HG03442 (cell line): ENCODE measurements at regions not wholly inside any gene's neighbourhood (a gene's known extent, or its start where the extent isn't known, plus 50 kb on each side); places are given as distances from the start of the nearest gene placed in this dataset.

Experiments
- ATAC-seq: cut with Tn5 transposase; IDR thresholded peaks from one replicate; pipeline ENCODE4 v1.9.1; 2021; ENCODE audit warnings: mild to moderate bottlenecking, moderate library complexity; ENCODE audit not compliant: unreplicated experiment

GRCh38 chr11:116698080-116698479 lies 74.7 kb downstream of the BUD13 start:
- no peak for ATAC-seq

GRCh38 chr11:116697639-116698038 lies 75.1 kb downstream of the BUD13 start:
- no peak for ATAC-seq

GRCh38 chr11:116697011-116697410 lies 75.8 kb downstream of the BUD13 start:
- ATAC-seq = no peak

- no peak for ATAC-seq
Measured at GRCh38 chr11:116696381-116696941, 76.3 kb downstream of the BUD13 start.

- ATAC-seq = no peak
Measured at GRCh38 chr11:116695657-116696254, 77.0 kb downstream of the BUD13 start.

GRCh38 chr11:116694815-116695590 lies 77.8 kb downstream of the BUD13 start:
- no peak for ATAC-seq

GRCh38 chr11:116694349-116694725 lies 78.5 kb downstream of the BUD13 start:
- ATAC-seq = no peak

GRCh38 chr11:116693593-116694348 lies 79.0 kb downstream of the BUD13 start:
- no peak for ATAC-seq

GRCh38 chr11:116693102-116693570 lies 79.7 kb downstream of the BUD13 start:
- ATAC-seq = no peak

- no peak for ATAC-seq
Measured at GRCh38 chr11:116692318-116693101, 80.3 kb downstream of the BUD13 start.

GRCh38 chr11:116691771-116692177 lies 81.0 kb downstream of the BUD13 start:
- ATAC-seq = peak; percentile 67

- ATAC-seq = no peak
Measured at GRCh38 chr11:116690611-116691010, 82.2 kb downstream of the BUD13 start.

GRCh38 chr11:116689413-116690127 lies 83.2 kb downstream of the BUD13 start:
- ATAC-seq = no peak

GRCh38 chr11:116688202-116688540 lies 84.6 kb downstream of the BUD13 start:
- no peak for ATAC-seq

GRCh38 chr11:116687458-116688201 lies 85.2 kb downstream of the BUD13 start:
- no peak for ATAC-seq

- ATAC-seq = no peak
Measured at GRCh38 chr11:116686866-116687265, 85.9 kb downstream of the BUD13 start.

GRCh38 chr11:116683982-116684381 lies 88.8 kb downstream of the BUD13 start:
- no peak for ATAC-seq

GRCh38 chr11:116680349-116681125 lies 92.2 kb downstream of the BUD13 start:
- ATAC-seq = no peak

- no peak for ATAC-seq
Measured at GRCh38 chr11:116678887-116679286, 93.9 kb downstream of the BUD13 start.
